ENCODE measurements at regions not wholly inside any gene's neighbourhood (a gene's known extent, or its start where the extent isn't known, plus 50 kb on each side); places are given as distances from the start of the nearest gene placed in this dataset.
A peak's percentile ranks its signal among the peaks of the same experiment; 100 is the strongest.

- TF ChIP-seq USF1 (IDR thresholded peaks at IDR 0.05; ENCODE audit: borderline replicate concordance, low read depth), result no peak
These were observed 128.1 kb upstream of the MDM1 start (continued) for GRCh38 chr12:68460236-68460635.

DNA sequence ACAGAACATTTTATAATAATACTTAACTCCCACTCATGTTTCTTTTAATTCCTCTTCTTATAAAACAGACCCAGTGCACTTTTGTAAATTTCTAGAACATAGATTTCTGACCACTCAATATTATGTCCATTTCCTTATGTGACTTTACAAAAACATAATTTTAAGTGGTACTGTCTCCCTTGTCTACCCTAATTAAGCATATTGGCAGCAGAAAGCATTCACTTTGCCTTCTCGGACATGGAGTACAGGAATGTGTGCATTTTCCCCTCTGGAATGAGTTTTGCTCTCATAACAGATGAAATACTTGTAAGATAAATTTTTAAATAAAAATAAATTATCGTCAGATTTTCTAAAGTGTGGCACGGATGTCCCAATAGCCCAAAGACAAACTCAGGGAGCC lies 129.5 kb upstream of the MDM1 start:
- no peak for TF ChIP-seq GATA2 (CRISPR knock-in tag; IDR thresholded peaks at IDR 0.05)
- no peak for TF ChIP-seq YY1 (IDR thresholded peaks at IDR 0.05; ENCODE audit: low read depth)
- no peak for TF ChIP-seq RFX5 (IDR thresholded peaks at IDR 0.05; ENCODE audit: low read length)
- TF ChIP-seq, protein P1, sequence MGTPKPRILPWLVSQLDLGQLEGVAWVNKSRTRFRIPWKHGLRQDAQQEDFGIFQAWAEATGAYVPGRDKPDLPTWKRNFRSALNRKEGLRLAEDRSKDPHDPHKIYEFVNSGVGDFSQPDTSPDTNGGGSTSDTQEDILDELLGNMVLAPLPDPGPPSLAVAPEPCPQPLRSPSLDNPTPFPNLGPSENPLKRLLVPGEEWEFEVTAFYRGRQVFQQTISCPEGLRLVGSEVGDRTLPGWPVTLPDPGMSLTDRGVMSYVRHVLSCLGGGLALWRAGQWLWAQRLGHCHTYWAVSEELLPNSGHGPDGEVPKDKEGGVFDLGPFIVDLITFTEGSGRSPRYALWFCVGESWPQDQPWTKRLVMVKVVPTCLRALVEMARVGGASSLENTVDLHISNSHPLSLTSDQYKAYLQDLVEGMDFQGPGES (IDR thresholded peaks at IDR 0.05; ENCODE audit: low read depth, low read length), result no peak
- TF ChIP-seq SIN3A (IDR thresholded peaks at IDR 0.05; ENCODE audit: borderline replicate concordance, low read depth, low read length), result no peak
- no peak for TF ChIP-seq FOXM1 (IDR thresholded peaks at IDR 0.05; ENCODE audit: low read depth)
- 57% methylated on average over 3 of the region's 3 CpGs for WGBS (ENCODE audit: low lambda C conversion rate)
- ChIA-PET CTCF (no interaction called here), POLR2A (no interaction called here)
- Histone ChIP-seq H3K4me1 (ENCODE audit: control insufficient read depth in 1 of 2, insufficient read depth in 2 of 2, low read depth in 1 of 2, low read length in 1 of 2) (no peaks in the 10 kb centered on the region), H3K36me3 (replicated peaks in 1 of 2; ENCODE audit: control insufficient read depth in 1 of 2, insufficient read depth in 2 of 2, low read length in 1 of 2) (no peaks in the 10 kb centered on the region), H3K9me2 (no peaks in the 10 kb centered on the region), H3K4me2 (no peak overlapping the region), H3K9me3 (no peaks in the 10 kb centered on the region), H3K79me2 (ENCODE audit: insufficient read depth) (no peaks in the 10 kb centered on the region), H4K20me1 (ENCODE audit: insufficient read depth) (no peaks in the 10 kb centered on the region), H3F3A (replicated peaks; ENCODE audit: insufficient read depth) (no peaks in the 10 kb centered on the region), H2AFZ (ENCODE audit: low read depth) (no peak overlapping the region), H3K27me3 (ENCODE audit: insufficient read depth) (no peaks in the 10 kb centered on the region), H3K4me3 (ENCODE audit: low read depth in 2 of 2, low read length in 1 of 2) (no peak overlapping the region), H3K27ac (ENCODE audit: low read depth in 2 of 2, low read length in 1 of 2) (peak overlapping the region in 1 of 2 experiments; percentile 58; a peak in 1 of 4 replicates), H3K9ac (no peak overlapping the region)
- no peak for DNase-seq

DNA sequence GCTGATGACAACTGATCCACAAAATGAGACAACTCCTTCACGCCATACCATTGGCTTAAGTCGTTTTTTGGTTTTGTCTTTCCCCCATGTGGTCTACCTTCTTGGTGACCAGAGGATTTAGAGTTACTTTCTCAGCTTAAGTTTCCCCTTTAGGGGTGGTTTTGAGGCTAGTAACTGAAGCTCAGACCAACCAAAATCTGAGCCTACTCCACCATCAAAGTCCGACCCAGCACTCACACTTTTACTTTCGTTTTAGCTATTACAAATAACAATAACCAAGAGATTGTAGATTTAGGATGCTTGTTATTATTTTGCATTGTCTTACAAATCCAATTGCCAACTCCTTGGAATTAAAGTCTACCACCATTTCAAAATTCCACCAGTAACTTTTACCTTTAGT lies 130.6 kb upstream of the MDM1 start:
- Histone ChIP-seq H3K4me2 (no peak overlapping the region), H3K27me3 (ENCODE audit: insufficient read depth) (no peaks in the 10 kb centered on the region), H3K9ac (no peak overlapping the region), H3K4me3 (ENCODE audit: low read depth in 2 of 2, low read length in 1 of 2) (no peak overlapping the region), H3K79me2 (ENCODE audit: insufficient read depth) (no peaks in the 10 kb centered on the region), H3K27ac (ENCODE audit: low read depth in 2 of 2, low read length in 1 of 2) (no peak overlapping the region), H3K36me3 (replicated peaks in 1 of 2; ENCODE audit: control insufficient read depth in 1 of 2, insufficient read depth in 2 of 2, low read length in 1 of 2) (no peaks in the 10 kb centered on the region), H4K20me1 (ENCODE audit: insufficient read depth) (no peaks in the 10 kb centered on the region), H3K9me2 (no peaks in the 10 kb centered on the region), H3K4me1 (ENCODE audit: control insufficient read depth in 1 of 2, insufficient read depth in 2 of 2, low read depth in 1 of 2, low read length in 1 of 2) (no peaks in the 10 kb centered on the region), H3K9me3 (no peaks in the 10 kb centered on the region), H3F3A (replicated peaks; ENCODE audit: insufficient read depth) (no peaks in the 10 kb centered on the region), H2AFZ (ENCODE audit: low read depth) (no peak overlapping the region; the same call in 1 of the 2 replicates)
- no peak for DNase-seq
- ChIA-PET POLR2A (no interaction called here), CTCF (no interaction called here)
- 83% methylated on average over 4 of the region's 4 CpGs for WGBS (ENCODE audit: low lambda C conversion rate)
- no peak for TF ChIP-seq CTCF (IDR thresholded peaks at IDR 0.05)
- TF ChIP-seq RXRA (IDR thresholded peaks at IDR 0.05; ENCODE audit: borderline replicate concordance, low read depth), result no peak
- TF ChIP-seq CHD2 (IDR thresholded peaks at IDR 0.05; ENCODE audit: low read length, partially characterized antibody), result no peak
- TF ChIP-seq MAX (IDR thresholded peaks at IDR 0.05; ENCODE audit: low read depth), result no peak
- TF ChIP-seq RAD21 (IDR thresholded peaks at IDR 0.05; ENCODE audit: low read length), result no peak
- TF ChIP-seq SIN3A (IDR thresholded peaks at IDR 0.05; ENCODE audit: borderline replicate concordance, low read depth, low read length), result no peak
- TF ChIP-seq USF1 (IDR thresholded peaks at IDR 0.05; ENCODE audit: borderline replicate concordance, low read depth), result no peak
- no peak for TF ChIP-seq RCOR1 (IDR thresholded peaks at IDR 0.05; ENCODE audit: low read length)
- no peak for TF ChIP-seq FOXM1 (IDR thresholded peaks at IDR 0.05; ENCODE audit: low read depth)
- TF ChIP-seq MEF2A (IDR thresholded peaks at IDR 0.05; ENCODE audit: borderline replicate concordance, low read depth), result no peak
- TF ChIP-seq TCF12 (IDR thresholded peaks at IDR 0.05), result no peak
- no peak for TF ChIP-seq TEAD4 (IDR thresholded peaks at IDR 0.05; ENCODE audit: borderline replicate concordance, insufficient read depth)
- TF ChIP-seq NFIC (IDR thresholded peaks at IDR 0.05; ENCODE audit: borderline replicate concordance), result no peak
- TF ChIP-seq RFX5 (IDR thresholded peaks at IDR 0.05; ENCODE audit: low read length), result no peak
- no peak for TF ChIP-seq GABPA (IDR thresholded peaks at IDR 0.05; ENCODE audit: low read depth)
- no peak for TF ChIP-seq JUND (IDR thresholded peaks at IDR 0.05)
- TF ChIP-seq SMC3 (IDR thresholded peaks at IDR 0.05; ENCODE audit: low read depth, low read length), result no peak
- TF ChIP-seq TAF1 (IDR thresholded peaks at IDR 0.05; ENCODE audit: borderline replicate concordance, low read depth, low read length), result no peak
- no peak for TF ChIP-seq ELF1 (IDR thresholded peaks at IDR 0.05)
- TF ChIP-seq, protein P2, sequence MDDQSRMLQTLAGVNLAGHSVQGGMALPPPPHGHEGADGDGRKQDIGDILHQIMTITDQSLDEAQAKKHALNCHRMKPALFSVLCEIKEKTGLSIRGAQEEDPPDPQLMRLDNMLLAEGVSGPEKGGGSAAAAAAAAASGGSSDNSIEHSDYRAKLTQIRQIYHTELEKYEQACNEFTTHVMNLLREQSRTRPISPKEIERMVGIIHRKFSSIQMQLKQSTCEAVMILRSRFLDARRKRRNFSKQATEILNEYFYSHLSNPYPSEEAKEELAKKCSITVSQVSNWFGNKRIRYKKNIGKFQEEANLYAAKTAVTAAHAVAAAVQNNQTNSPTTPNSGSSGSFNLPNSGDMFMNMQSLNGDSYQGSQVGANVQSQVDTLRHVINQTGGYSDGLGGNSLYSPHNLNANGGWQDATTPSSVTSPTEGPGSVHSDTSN (IDR thresholded peaks at IDR 0.05), result no peak
